PC-9 (cell line): ENCODE measurements at regions not wholly inside any gene's neighbourhood (a gene's known extent, or its start where the extent isn't known, plus 50 kb on each side); places are given as distances from the start of the nearest gene placed in this dataset.
A peak's percentile ranks its signal among the peaks of the same experiment; 100 is the strongest.

ENCODE experiments used
- BruUV-seq: library from RNA; stranded (reverse); fragments of 400-500 nt; replicated peaks from 2 replicates; lab custom pipeline; 2021; lab: Mats Ljungman, UMichigan
- CTCF ChIA-PET: fragments of 300-600 bp; sonication (Branson Sonifier 250); formaldehyde crosslinking; loops from one replicate; lab custom pipeline; 2022; ENCODE audit warnings: antibody characterized with exemption; lab: Charles Lee
- POLR2A ChIA-PET: fragments of 300-600 bp; sonication (Branson Sonifier 250); formaldehyde crosslinking; loops from one replicate; lab custom pipeline; 2022; ENCODE audit warnings: antibody characterized with exemption; ENCODE audit not compliant: unreplicated experiment; lab: Charles Lee
- DNase-seq, 2 experiments: peaks; one replicate each; pipeline versions ENCODE4 v3.0.0 to v3.0.0-alpha.2; 2015 to 2022; ENCODE audit warnings: mixed read lengths in 1 of 2
- H2AFZ ChIP-seq: fragments of 200-600 bp; sonication (generic); 2 replicates; pipeline ENCODE4 v1.8.1; 2017; ENCODE audit warnings: antibody characterized with exemption
- H3F3A ChIP-seq: fragments of 200-600 bp; sonication (generic); 2 replicates; pipeline ENCODE4 v1.8.1; 2017; ENCODE audit warnings: antibody characterized with exemption, mild to moderate bottlenecking, low read depth; ENCODE audit not compliant: insufficient read depth
- H3K27ac ChIP-seq: fragments of 200-600 bp; sonication (generic); 2 replicates; pipeline ENCODE4 v1.6.1; 2016; ENCODE audit warnings: mixed run types
- H3K27me3 ChIP-seq: fragments of 200-600 bp; sonication (generic); 2 replicates; pipeline ENCODE4 v1.6.1; 2016; ENCODE audit warnings: low read depth, mixed run types; ENCODE audit not compliant: insufficient read depth
- H3K36me3 ChIP-seq: fragments of 200-600 bp; sonication (generic); 2 replicates; pipeline ENCODE4 v1.6.1; 2016; ENCODE audit warnings: low read depth, mixed run types
- H3K4me1 ChIP-seq: fragments of 200-600 bp; sonication (generic); replicated peaks from 2 replicates; pipeline ENCODE4 v1.6.1; 2016; ENCODE audit warnings: mixed run types; ENCODE audit not compliant: insufficient read depth
- H3K4me2 ChIP-seq: fragments of 200-600 bp; sonication (generic); 2 replicates; pipeline ENCODE4 v1.6.1; 2017; ENCODE audit warnings: mixed run types
- H3K4me3 ChIP-seq: fragments of 200-600 bp; sonication (generic); 2 replicates; pipeline ENCODE4 v1.6.1; 2016; ENCODE audit warnings: mixed run types
- H3K79me2 ChIP-seq: fragments of 200-600 bp; sonication (generic); 2 replicates; pipeline ENCODE4 v1.6.1; 2017; ENCODE audit warnings: low read depth, mixed run types
- H3K9me2 ChIP-seq: fragments of 200-600 bp; sonication (generic); 2 replicates; pipeline ENCODE4 v1.8.1; 2017; ENCODE audit warnings: mild to moderate bottlenecking; ENCODE audit not compliant: insufficient read depth
- H3K9me3 ChIP-seq: fragments of 200-600 bp; sonication (generic); 2 replicates; pipeline ENCODE4 v1.8.1; 2016; ENCODE audit warnings: low read depth; ENCODE audit not compliant: insufficient read depth
- H4K20me1 ChIP-seq: fragments of 200-600 bp; sonication (generic); 2 replicates; pipeline ENCODE4 v1.8.1; 2017; ENCODE audit not compliant: insufficient read depth
- CTCF ChIP-seq: fragments of 200-600 bp; sonication (generic); conservative IDR thresholded peaks from 2 replicates; pipeline ENCODE4 v1.6.1; 2017; ENCODE audit warnings: mixed run types, antibody characterized with exemption, mild to moderate bottlenecking, moderate library complexity
- EZH2 ChIP-seq: fragments of 200-600 bp; sonication (generic); IDR thresholded peaks from 2 replicates; pipeline ENCODE4 v1.8.0; 2017; ENCODE audit warnings: antibody characterized with exemption, low read depth
- intact Hi-C: fragments of 100-400 bp; cut with micrococcal nuclease; formaldehyde crosslinking; loops from one replicate; pipeline ENCODE4 v1.10.0; 2022; ENCODE audit not compliant: unreplicated experiment

- Histone ChIP-seq H3K36me3 (no peaks in the 10 kb centered on the region), H3K4me3 (no peak overlapping the region), H3K9me2 (no peaks in the 10 kb centered on the region), H3F3A (no peaks in the 10 kb centered on the region), H3K9me3 (no peaks in the 10 kb centered on the region), H3K27ac (no peak overlapping the region), H3K4me1 (no peaks in the 10 kb centered on the region), H3K4me2 (no peak overlapping the region), H2AFZ (no peak overlapping the region), H3K27me3 (no peaks in the 10 kb centered on the region), H4K20me1 (no peaks in the 10 kb centered on the region), H3K79me2 (no peaks in the 10 kb centered on the region)
- BruUV-seq: no TSS peak
- intact Hi-C loops: loop anchor here (10.0 kb wide), 1 partner anchor 148 kb away; no protein-coding TSS in a partner anchor
- CTCF ChIA-PET: no interaction called here
- TF ChIP-seq CTCF (no peak), EZH2 (no peak)
- DNase-seq: no peak
- POLR2A ChIA-PET: no interaction called here
Measured at GRCh38 chr6:115666997-115667396, 393.7 kb downstream of the FRK start.

DNA sequence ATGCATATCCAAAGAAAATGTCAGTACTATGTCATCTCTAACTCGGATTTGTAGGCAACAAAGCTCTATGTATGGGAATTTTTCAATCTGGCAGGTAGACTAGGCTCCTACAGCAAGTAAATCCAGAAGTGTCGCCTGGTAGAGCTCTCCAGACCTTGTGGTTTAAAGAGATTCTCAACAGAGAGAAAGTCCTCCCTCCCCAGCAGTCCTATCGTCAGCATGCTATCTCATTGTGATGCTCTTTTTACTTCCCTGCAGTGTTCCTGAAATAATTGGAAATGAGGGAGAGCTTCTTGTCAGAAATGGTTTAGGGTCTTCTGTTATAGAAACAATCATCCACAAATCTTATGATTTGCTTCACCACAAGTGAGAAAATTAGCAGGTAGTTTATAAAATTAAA, 395.4 kb downstream of the FRK start:
- no peak overlapping the region for H3K27ac ChIP-seq
- H3K4me1 ChIP-seq: no peaks in the 10 kb centered on the region
- DNase-seq: peak in 1 of 2 experiments; percentile 5
- TF ChIP-seq CTCF: no peak
- TF ChIP-seq EZH2: no peak
- H3K4me3 ChIP-seq: no peak overlapping the region
- ChIA-PET CTCF (no interaction called here), POLR2A (no interaction called here)
- H3F3A ChIP-seq: no peaks in the 10 kb centered on the region
- H3K9me3 ChIP-seq: no peaks in the 10 kb centered on the region
- H3K79me2 ChIP-seq: no peaks in the 10 kb centered on the region
- no TSS peak for BruUV-seq
- no peak overlapping the region for H3K4me2 ChIP-seq
- no peaks in the 10 kb centered on the region for H4K20me1 ChIP-seq
- intact Hi-C loops: loop anchor here (10.0 kb wide), 1 partner anchor 149 kb away; no protein-coding TSS in a partner anchor
- H3K36me3 ChIP-seq: no peaks in the 10 kb centered on the region
- H3K9me2 ChIP-seq: no peaks in the 10 kb centered on the region
- H3K27me3 ChIP-seq: no peaks in the 10 kb centered on the region
- H2AFZ ChIP-seq: no peak overlapping the region; the same call in 1 of the 2 replicates

GRCh38 chr6:115663681-115664080, 397.0 kb downstream of the FRK start:
- Histone ChIP-seq H3K4me2 (no peak overlapping the region), H3K4me1 (no peaks in the 10 kb centered on the region), H3F3A (no peaks in the 10 kb centered on the region), H4K20me1 (no peaks in the 10 kb centered on the region), H3K4me3 (no peak overlapping the region), H3K79me2 (no peaks in the 10 kb centered on the region), H3K27me3 (no peaks in the 10 kb centered on the region), H3K9me2 (no peaks in the 10 kb centered on the region), H2AFZ (no peak overlapping the region), H3K36me3 (no peaks in the 10 kb centered on the region), H3K9me3 (no peaks in the 10 kb centered on the region), H3K27ac (no peak overlapping the region)
- DNase-seq: no peak
- POLR2A ChIA-PET: interaction anchor here (0.6 kb wide), 1 partner anchor 495 kb away, joined by 8 read pairs; no protein-coding TSS in a partner anchor
- CTCF ChIA-PET: no interaction called here
- TF ChIP-seq CTCF (no peak), EZH2 (no peak)
- BruUV-seq: no TSS peak
- intact Hi-C loops: loop anchor here (10.0 kb wide), 1 partner anchor 151 kb away; no protein-coding TSS in a partner anchor
